Hepatocyte (in vitro differentiated cells): ENCODE measurements at regions not wholly inside any gene's neighbourhood (a gene's known extent, or its start where the extent isn't known, plus 50 kb on each side); places are given as distances from the start of the nearest gene placed in this dataset.

Experiments used
- DNase-seq: peaks from one replicate; pipeline ENCODE4 v3.0.0-alpha.2; 2016; ENCODE audit warnings: low spot score
- H2AFZ ChIP-seq: fragments of 200-600 bp; sonication (generic); 2 replicates; pipeline ENCODE4 v1.6.0; 2016; ENCODE audit warnings: antibody characterized with exemption, mild to moderate bottlenecking
- H3K27ac ChIP-seq: fragments of 200-600 bp; sonication (generic); 2 replicates; pipeline ENCODE4 v1.5.1; 2016; ENCODE audit warnings: mild to moderate bottlenecking
- H3K27me3 ChIP-seq: fragments of 200-600 bp; sonication (generic); 2 replicates; pipeline ENCODE4 v1.6.1; 2016
- H3K36me3 ChIP-seq: fragments of 200-600 bp; sonication (generic); replicated peaks from 2 replicates; pipeline ENCODE4 v1.5.1; 2016; ENCODE audit warnings: low read depth; ENCODE audit not compliant: insufficient read depth
- H3K4me1 ChIP-seq: fragments of 200-600 bp; sonication (generic); 2 replicates; pipeline ENCODE4 v1.5.1; 2016; ENCODE audit warnings: mild to moderate bottlenecking, moderate library complexity; ENCODE audit not compliant: insufficient read depth
- H3K4me2 ChIP-seq: fragments of 200-600 bp; sonication (generic); 2 replicates; pipeline ENCODE4 v1.6.0; 2016
- H3K4me3 ChIP-seq: fragments of 200-600 bp; sonication (generic); 2 replicates; pipeline ENCODE4 v1.5.1; 2016; ENCODE audit warnings: mild to moderate bottlenecking
- H3K79me2 ChIP-seq: fragments of 200-600 bp; sonication (generic); 2 replicates; pipeline ENCODE4 v1.6.0; 2017; ENCODE audit warnings: mild to moderate bottlenecking
- H3K9me2 ChIP-seq: fragments of 200-600 bp; sonication (generic); replicated peaks from 2 replicates; pipeline ENCODE4 v1.6.0; 2017; ENCODE audit warnings: mild to moderate bottlenecking; ENCODE audit not compliant: insufficient read depth
- H3K9me3 ChIP-seq: fragments of 200-600 bp; sonication (generic); 2 replicates; pipeline ENCODE4 v1.5.1; 2016; ENCODE audit warnings: low read depth, mild to moderate bottlenecking
- H4K20me1 ChIP-seq: fragments of 200-600 bp; sonication (generic); 2 replicates; pipeline ENCODE4 v1.6.0; 2016; ENCODE audit warnings: mild to moderate bottlenecking; ENCODE audit not compliant: insufficient read depth, poor library complexity, severe bottlenecking
- EZH2 ChIP-seq: fragments of 200-600 bp; sonication (generic); IDR thresholded peaks from 2 replicates; pipeline ENCODE4 v1.6.1; 2016; ENCODE audit warnings: antibody characterized with exemption, mild to moderate bottlenecking, borderline replicate concordance
- EZH2phosphoT487 ChIP-seq: fragments of 200-600 bp; sonication (generic); IDR thresholded peaks from one replicate; pipeline ENCODE4 v1.6.1; 2018; ENCODE audit warnings: antibody characterized with exemption, mild to moderate bottlenecking, low read depth, moderate library complexity; ENCODE audit not compliant: unreplicated experiment, severe bottlenecking
- WGBS: methylation state at CpG from one replicate; pipeline ENCODE4 v1.1.6; 2016; ENCODE audit warnings: low lambda C conversion rate; ENCODE audit errors: missing lambda C conversion rate; 5-methylcytosine and 5-hydroxymethylcytosine counted together
- TF ChIP-seq, protein P1 (sequence below): fragments of 200-600 bp; sonication (generic); IDR thresholded peaks from 2 replicates; pipeline ENCODE4 v1.5.1; 2016; ENCODE audit warnings: antibody characterized with exemption, mild to moderate bottlenecking; ENCODE audit not compliant: poor library complexity

DNA sequence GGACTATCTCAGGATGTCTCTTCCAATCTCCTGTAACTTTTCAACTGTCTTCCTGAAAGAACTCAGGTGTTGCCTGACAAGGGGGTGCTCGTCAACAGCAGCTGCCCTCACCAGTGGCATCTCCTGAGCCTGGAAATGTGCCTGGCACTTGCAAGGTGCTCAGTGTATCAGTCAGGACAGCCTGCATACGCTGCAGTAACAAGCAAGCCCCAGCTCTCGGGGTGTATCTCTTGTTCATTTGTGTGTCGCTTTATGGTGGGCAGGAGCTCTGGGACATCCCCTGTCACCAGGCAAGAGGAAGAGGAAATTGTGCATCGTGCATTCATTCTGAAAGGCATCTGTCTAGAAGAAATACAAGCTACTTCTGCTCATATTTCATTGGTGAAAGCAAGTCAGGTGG is 263.1 kb downstream of the DCDC2C start:
- Histone ChIP-seq H3K36me3 (no peaks in the 10 kb centered on the region), H3K79me2 (no peaks in the 10 kb centered on the region), H2AFZ (no peak overlapping the region), H3K4me1 (peaks cover 5% of the 10 kb centered on the region), H3K4me3 (no peak overlapping the region), H3K4me2 (no peak overlapping the region), H3K9me3 (no peaks in the 10 kb centered on the region), H4K20me1 (no peaks in the 10 kb centered on the region), H3K27ac (no peak overlapping the region), H3K9me2 (no peaks in the 10 kb centered on the region), H3K27me3 (no peaks in the 10 kb centered on the region)
- DNase-seq: no peak
- WGBS: 94% methylated on average over 5 of the region's 5 CpGs
- TF ChIP-seq EZH2phosphoT487: no peak
- no peak for TF ChIP-seq EZH2
- TF ChIP-seq, protein P1, sequence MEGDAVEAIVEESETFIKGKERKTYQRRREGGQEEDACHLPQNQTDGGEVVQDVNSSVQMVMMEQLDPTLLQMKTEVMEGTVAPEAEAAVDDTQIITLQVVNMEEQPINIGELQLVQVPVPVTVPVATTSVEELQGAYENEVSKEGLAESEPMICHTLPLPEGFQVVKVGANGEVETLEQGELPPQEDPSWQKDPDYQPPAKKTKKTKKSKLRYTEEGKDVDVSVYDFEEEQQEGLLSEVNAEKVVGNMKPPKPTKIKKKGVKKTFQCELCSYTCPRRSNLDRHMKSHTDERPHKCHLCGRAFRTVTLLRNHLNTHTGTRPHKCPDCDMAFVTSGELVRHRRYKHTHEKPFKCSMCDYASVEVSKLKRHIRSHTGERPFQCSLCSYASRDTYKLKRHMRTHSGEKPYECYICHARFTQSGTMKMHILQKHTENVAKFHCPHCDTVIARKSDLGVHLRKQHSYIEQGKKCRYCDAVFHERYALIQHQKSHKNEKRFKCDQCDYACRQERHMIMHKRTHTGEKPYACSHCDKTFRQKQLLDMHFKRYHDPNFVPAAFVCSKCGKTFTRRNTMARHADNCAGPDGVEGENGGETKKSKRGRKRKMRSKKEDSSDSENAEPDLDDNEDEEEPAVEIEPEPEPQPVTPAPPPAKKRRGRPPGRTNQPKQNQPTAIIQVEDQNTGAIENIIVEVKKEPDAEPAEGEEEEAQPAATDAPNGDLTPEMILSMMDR: no peak

DNA sequence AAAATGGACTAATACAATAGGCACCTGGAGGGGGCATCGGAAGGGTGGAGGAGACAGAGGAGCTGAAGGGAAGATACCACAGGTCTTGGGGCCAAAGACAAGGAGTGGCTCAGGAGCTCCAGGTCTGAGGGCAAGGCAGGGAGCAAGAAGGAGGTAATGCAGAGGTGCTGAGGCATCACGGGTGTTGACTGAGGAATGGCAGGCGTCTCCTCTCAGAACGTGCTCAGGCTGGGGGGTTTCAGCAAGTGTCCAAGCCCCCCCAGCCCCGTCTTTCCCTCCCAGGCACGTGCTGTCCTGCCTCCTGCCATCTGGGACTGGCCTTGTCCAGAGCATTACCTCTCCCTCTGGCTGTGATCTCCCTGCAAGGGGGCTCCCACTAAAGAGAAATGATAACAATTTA is 265.4 kb downstream of the DCDC2C start:
- peaks cover 5% of the 10 kb centered on the region for H3K4me1 ChIP-seq
- no peak overlapping the region for H3K4me3 ChIP-seq
- H2AFZ ChIP-seq: no peak overlapping the region
- no peaks in the 10 kb centered on the region for H3K9me2 ChIP-seq
- DNase-seq: no peak
- peak overlapping the region; percentile 38 for H3K4me2 ChIP-seq
- H3K79me2 ChIP-seq: no peaks in the 10 kb centered on the region
- no peak for TF ChIP-seq EZH2
- TF ChIP-seq, protein P1: no peak
- no peak for TF ChIP-seq EZH2phosphoT487
- no peaks in the 10 kb centered on the region for H4K20me1 ChIP-seq
- H3K9me3 ChIP-seq: no peaks in the 10 kb centered on the region
- no peak overlapping the region for H3K27ac ChIP-seq
- 50% methylated on average over 6 of the region's 6 CpGs for WGBS
- H3K36me3 ChIP-seq: no peaks in the 10 kb centered on the region
- H3K27me3 ChIP-seq: no peaks in the 10 kb centered on the region

DNA sequence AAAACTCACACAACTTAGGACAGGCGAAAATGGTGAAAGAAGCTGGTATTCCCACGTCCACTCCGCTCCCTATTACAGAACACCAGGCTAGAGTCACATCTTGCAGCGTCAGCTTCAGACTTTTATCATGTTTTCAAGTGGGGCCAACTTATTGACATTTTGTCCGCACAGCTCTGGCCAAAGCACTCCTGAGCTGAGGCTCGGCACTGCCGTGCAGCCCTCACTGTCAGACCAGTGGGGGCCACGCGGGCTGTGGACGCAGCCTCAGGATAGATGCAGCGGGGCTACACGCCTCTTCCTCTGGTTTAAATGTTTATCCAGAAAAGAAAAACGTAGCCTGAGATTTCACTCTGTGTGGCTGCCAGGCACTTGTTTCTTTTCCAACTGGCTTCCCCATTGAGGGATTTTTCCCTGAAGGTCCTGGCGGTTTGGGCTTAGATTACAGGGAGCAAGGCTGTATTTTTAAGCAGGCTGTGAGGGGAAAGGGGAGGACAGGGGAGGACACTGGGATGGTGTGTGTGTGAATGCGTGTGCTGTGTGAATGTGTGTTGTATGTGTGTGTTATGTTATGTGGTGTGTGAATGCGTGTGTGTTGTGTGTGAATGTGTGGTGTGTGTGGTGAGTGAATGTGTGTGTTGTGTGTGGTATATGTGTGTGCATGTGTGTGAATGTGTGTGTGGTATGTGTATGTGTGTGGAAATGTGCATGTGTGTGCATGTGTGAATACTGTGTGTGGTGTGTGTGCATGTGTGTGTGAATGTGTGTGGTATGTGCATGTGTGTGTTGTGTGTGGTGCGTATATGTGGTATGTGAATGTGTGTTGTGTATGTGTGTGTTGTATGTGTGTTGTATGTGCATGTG is 267.6 kb downstream of the DCDC2C start:
- TF ChIP-seq, protein P1: no peak
- Histone ChIP-seq H3K4me3 (no peak overlapping the region), H3K27ac (no peak overlapping the region), H3K4me2 (no peak overlapping the region), H2AFZ (no peak overlapping the region), H4K20me1 (no peaks in the 10 kb centered on the region), H3K36me3 (no peaks in the 10 kb centered on the region), H3K4me1 (peaks cover 5% of the 10 kb centered on the region), H3K79me2 (no peaks in the 10 kb centered on the region), H3K9me2 (no peaks in the 10 kb centered on the region), H3K9me3 (no peaks in the 10 kb centered on the region), H3K27me3 (no peaks in the 10 kb centered on the region)
- WGBS: 69% methylated on average over 17 of the region's 17 CpGs
- DNase-seq: no peak
